Gastroesophageal sphincter (tissue), 3 donors: ENCODE measurements at regions not wholly inside any gene's neighbourhood (a gene's known extent, or its start where the extent isn't known, plus 50 kb on each side); places are given as distances from the start of the nearest gene placed in this dataset.

Experiments
- CTCF ChIP-seq, 4 experiments: fragments of 200-600 bp in 2 of 4; fragments of 450-650 bp in 2 of 4; sonication (generic) in 1 of 4; IDR thresholded peaks; one replicate each; pipeline ENCODE4 v1.5.1; 2017 to 2019; ENCODE audit warnings: antibody characterized with exemption in 4 of 4, mild to moderate bottlenecking in 2 of 4, moderate library complexity in 2 of 4
- EP300 ChIP-seq: sonication (generic); formaldehyde crosslinking; IDR thresholded peaks from one replicate; pipeline ENCODE4 v1.6.1; 2017; ENCODE audit warnings: antibody characterized with exemption, mild to moderate bottlenecking
- POLR2A ChIP-seq, 2 donors: fragments of 450-650 bp; IDR thresholded peaks; one replicate each; pipeline ENCODE4 v1.6.1; 2017; ENCODE audit warnings: antibody characterized with exemption in 2 of 2, mild to moderate bottlenecking in 2 of 2, moderate library complexity in 1 of 2

GRCh38 chr3:194072097-194072428, 63.9 kb upstream of the HES1 start:
- TF ChIP-seq CTCF (IDR thresholded peaks at IDR 0.05) (no peak), POLR2A (IDR thresholded peaks at IDR 0.05) (no peak), EP300 (no peak)
